SJSA1 (cell line): ENCODE measurements at regions not wholly inside any gene's neighbourhood (a gene's known extent, or its start where the extent isn't known, plus 50 kb on each side); places are given as distances from the start of the nearest gene placed in this dataset.
"Not testable (repeated sequence)": the region's sequence is repeated elsewhere in the genome, so short reads cannot be mapped to it uniquely, and the experiment has no call there.

Experiments
- DNase-seq, 2 experiments: peaks; one replicate each; pipeline ENCODE4 v3.0.0-alpha.2; 2015 to 2020; ENCODE audit warnings: low spot score in 2 of 2, low read depth in 1 of 2
- H3K27ac ChIP-seq: fragments of 250-450 bp; sonication (Bioruptor Pico); 2 replicates; pipeline ENCODE4 v1.5.1; 2020; ENCODE audit warnings: mild to moderate bottlenecking, moderate library complexity
- H3K27me3 ChIP-seq: fragments of 250-450 bp; sonication (Bioruptor Pico); replicated peaks from 2 replicates; pipeline ENCODE4 v1.5.1; 2020; ENCODE audit warnings: mild to moderate bottlenecking, moderate library complexity
- H3K36me3 ChIP-seq: fragments of 250-450 bp; sonication (Bioruptor Pico); 2 replicates; pipeline ENCODE4 v1.5.1; 2020; ENCODE audit warnings: mild to moderate bottlenecking
- H3K4me1 ChIP-seq: fragments of 250-450 bp; sonication (Bioruptor Pico); replicated peaks from 2 replicates; pipeline ENCODE4 v1.6.1; 2021; ENCODE audit warnings: mild to moderate bottlenecking
- H3K4me3 ChIP-seq: fragments of 250-450 bp; sonication (Bioruptor Pico); 2 replicates; pipeline ENCODE4 v1.5.1; 2020; ENCODE audit warnings: mild to moderate bottlenecking
- H3K9me3 ChIP-seq: fragments of 250-450 bp; sonication (Bioruptor Pico); replicated peaks from 2 replicates; pipeline ENCODE4 v1.5.1; 2020; ENCODE audit warnings: mild to moderate bottlenecking

GRCh38 chr9:104286187-104286586 lies 192.1 kb downstream of the SMC2 start:
- Histone ChIP-seq H3K36me3 (no peaks in the 10 kb centered on the region), H3K27ac (no peak overlapping the region), H3K4me3 (no peak overlapping the region), H3K27me3 (no peaks in the 10 kb centered on the region), H3K4me1 (no peaks in the 10 kb centered on the region), H3K9me3 (no peaks in the 10 kb centered on the region)
- no peak for DNase-seq

- Histone ChIP-seq H3K4me3 (no peak overlapping the region), H3K27me3 (no peaks in the 10 kb centered on the region), H3K4me1 (no peaks in the 10 kb centered on the region), H3K36me3 (no peaks in the 10 kb centered on the region), H3K9me3 (no peaks in the 10 kb centered on the region), H3K27ac (no peak overlapping the region)
- no peak for DNase-seq
These were observed 192.7 kb downstream of the SMC2 start for GRCh38 chr9:104286799-104287198.

GRCh38 chr9:104287253-104287878 lies 193.3 kb downstream of the SMC2 start:
- H3K27ac ChIP-seq: no peak overlapping the region
- no peaks in the 10 kb centered on the region for H3K9me3 ChIP-seq
- no peaks in the 10 kb centered on the region for H3K27me3 ChIP-seq
- no peaks in the 10 kb centered on the region for H3K4me1 ChIP-seq
- no peak overlapping the region for H3K4me3 ChIP-seq
- no peak for DNase-seq
- no peaks in the 10 kb centered on the region for H3K36me3 ChIP-seq

GRCh38 chr9:104293877-104294276 lies 199.8 kb downstream of the SMC2 start:
- Histone ChIP-seq H3K27me3 (no peaks in the 10 kb centered on the region), H3K4me1 (no peaks in the 10 kb centered on the region), H3K4me3 (no peak overlapping the region), H3K27ac (no peak overlapping the region), H3K36me3 (no peaks in the 10 kb centered on the region), H3K9me3 (no peaks in the 10 kb centered on the region)
- DNase-seq: no peak

GRCh38 chr9:104300124-104300523 lies 203.9 kb upstream of the OR13F1 start:
- no peak overlapping the region for H3K4me3 ChIP-seq
- no peak for DNase-seq

GRCh38 chr9:104301755-104302154 lies 202.3 kb upstream of the OR13F1 start:
- DNase-seq: no peak
- H3K36me3 ChIP-seq: no peaks in the 10 kb centered on the region
- no peak overlapping the region for H3K4me3 ChIP-seq
- no peak overlapping the region for H3K27ac ChIP-seq
- no peaks in the 10 kb centered on the region for H3K9me3 ChIP-seq
- no peaks in the 10 kb centered on the region for H3K27me3 ChIP-seq
- H3K4me1 ChIP-seq: no peaks in the 10 kb centered on the region

More at GRCh38 chr9:104300124-104300523, 203.9 kb upstream of the OR13F1 start:
- H3K9me3 ChIP-seq: no peaks in the 10 kb centered on the region
- no peaks in the 10 kb centered on the region for H3K4me1 ChIP-seq
- no peaks in the 10 kb centered on the region for H3K36me3 ChIP-seq
- H3K27me3 ChIP-seq: no peaks in the 10 kb centered on the region
- no peak overlapping the region for H3K27ac ChIP-seq

- Histone ChIP-seq H3K36me3 (no peaks in the 10 kb centered on the region), H3K4me3 (no peak overlapping the region), H3K4me1 (no peaks in the 10 kb centered on the region), H3K9me3 (no peaks in the 10 kb centered on the region), H3K27ac (no peak overlapping the region), H3K27me3 (no peaks in the 10 kb centered on the region)
- no peak for DNase-seq
These were observed 201.3 kb upstream of the OR13F1 start for GRCh38 chr9:104302775-104303174.

- no peaks in the 10 kb centered on the region for H3K27me3 ChIP-seq
- no peaks in the 10 kb centered on the region for H3K36me3 ChIP-seq
- H3K4me3 ChIP-seq: no peak overlapping the region
- H3K4me1 ChIP-seq: no peaks in the 10 kb centered on the region
- H3K27ac ChIP-seq: no peak overlapping the region
- no peak for DNase-seq
- H3K9me3 ChIP-seq: no peaks in the 10 kb centered on the region
These were observed 199.1 kb upstream of the OR13F1 start for GRCh38 chr9:104304925-104305324.

GRCh38 chr9:104313396-104314110 lies 190.5 kb upstream of the OR13F1 start:
- no peaks in the 10 kb centered on the region for H3K9me3 ChIP-seq
- H3K36me3 ChIP-seq: no peaks in the 10 kb centered on the region
- no peak for DNase-seq
- no peaks in the 10 kb centered on the region for H3K4me1 ChIP-seq
- no peak overlapping the region for H3K4me3 ChIP-seq
- H3K27ac ChIP-seq: no peak overlapping the region
- H3K27me3 ChIP-seq: no peaks in the 10 kb centered on the region

- H3K4me1 ChIP-seq, H3K27me3 ChIP-seq, H3K4me3 ChIP-seq, H3K36me3 ChIP-seq, H3K27ac ChIP-seq, DNase-seq, H3K9me3 ChIP-seq: not testable (repeated sequence)
These were observed 187.7 kb upstream of the OR13F1 start for GRCh38 chr9:104316201-104317009.

- Histone ChIP-seq H3K4me1 (no peaks in the 10 kb centered on the region), H3K27me3 (no peaks in the 10 kb centered on the region), H3K4me3 (no peak overlapping the region), H3K36me3 (no peaks in the 10 kb centered on the region), H3K9me3 (no peaks in the 10 kb centered on the region), H3K27ac (no peak overlapping the region)
- no peak for DNase-seq
These were observed 184.9 kb upstream of the OR13F1 start for GRCh38 chr9:104319198-104319597.

- Histone ChIP-seq H3K27ac (no peak overlapping the region), H3K36me3 (no peaks in the 10 kb centered on the region), H3K9me3 (no peaks in the 10 kb centered on the region), H3K4me3 (no peak overlapping the region), H3K27me3 (no peaks in the 10 kb centered on the region), H3K4me1 (no peaks in the 10 kb centered on the region)
- no peak for DNase-seq
These were observed 184.4 kb upstream of the OR13F1 start for GRCh38 chr9:104319685-104320084.

- no peaks in the 10 kb centered on the region for H3K36me3 ChIP-seq
- H3K4me1 ChIP-seq: no peaks in the 10 kb centered on the region
- H3K9me3 ChIP-seq: no peaks in the 10 kb centered on the region
These were observed 181.5 kb upstream of the OR13F1 start for GRCh38 chr9:104322596-104322995.

More at GRCh38 chr9:104322596-104322995, 181.5 kb upstream of the OR13F1 start:
- DNase-seq: no peak
- no peak overlapping the region for H3K27ac ChIP-seq
- H3K27me3 ChIP-seq: no peaks in the 10 kb centered on the region
- no peak overlapping the region for H3K4me3 ChIP-seq
